BLaER1 (cell line): ENCODE measurements at regions not wholly inside any gene's neighbourhood (a gene's known extent, or its start where the extent isn't known, plus 50 kb on each side); places are given as distances from the start of the nearest gene placed in this dataset.
"Not testable (repeated sequence)": the region's sequence is repeated elsewhere in the genome, so short reads cannot be mapped to it uniquely, and the experiment has no call there.

Experiments used
- H3K27ac ChIP-seq: shearing (Covaris generic); formaldehyde crosslinking; 2 replicates; pipeline ENCODE4 v1.8.1; 2022
- H3K27me3 ChIP-seq: shearing (Covaris generic); formaldehyde crosslinking; 2 replicates; pipeline ENCODE4 v1.8.1; 2022
- H3K36me3 ChIP-seq: shearing (Covaris generic); formaldehyde crosslinking; 2 replicates; pipeline ENCODE4 v1.8.1; 2022
- H3K4me1 ChIP-seq: shearing (Covaris generic); formaldehyde crosslinking; 2 replicates; pipeline ENCODE4 v1.8.1; 2022
- H3K4me2 ChIP-seq: shearing (Covaris generic); formaldehyde crosslinking; 2 replicates; pipeline ENCODE4 v1.8.1; 2022
- H3K4me3 ChIP-seq: shearing (Covaris generic); formaldehyde crosslinking; 2 replicates; pipeline ENCODE4 v1.8.1; 2022
- H3K9ac ChIP-seq: shearing (Covaris generic); formaldehyde crosslinking; 2 replicates; pipeline ENCODE4 v1.8.1; 2022
- H3K9me3 ChIP-seq: shearing (Covaris generic); formaldehyde crosslinking; 2 replicates; pipeline ENCODE4 v1.8.1; 2022
- H4K20me1 ChIP-seq: shearing (Covaris generic); formaldehyde crosslinking; 2 replicates; pipeline ENCODE4 v1.8.1; 2022
- Cebpa-rat ChIP-seq: shearing (Covaris generic); IDR thresholded peaks from 2 replicates; pipeline ENCODE4 v1.8.1; 2022

GRCh38 chr3:177488740-177489139 is 291.5 kb upstream of the TBL1XR1 start:
- Histone ChIP-seq H3K9me3 (peaks cover 42% of the 10 kb centered on the region), H3K27me3 (no peaks in the 10 kb centered on the region), H3K4me2 (no peak overlapping the region), H3K9ac (no peak overlapping the region), H3K27ac (no peak overlapping the region), H4K20me1 (no peaks in the 10 kb centered on the region), H3K36me3 (no peaks in the 10 kb centered on the region), H3K4me3 (no peak overlapping the region), H3K4me1 (peaks cover 22% of the 10 kb centered on the region)
- no peak for TF ChIP-seq Cebpa-rat

- Histone ChIP-seq H3K27ac (0 out of 2 replicates have a peak overlapping the region, but pooled peaks have one; percentile 3), H4K20me1 (no peaks in the 10 kb centered on the region), H3K9me3 (peaks cover 29% of the 10 kb centered on the region), H3K4me2 (peak overlapping the region; percentile 71), H3K4me3 (no peak overlapping the region), H3K9ac (no peak overlapping the region), H3K27me3 (no peaks in the 10 kb centered on the region), H3K4me1 (peaks cover 22% of the 10 kb centered on the region), H3K36me3 (no peaks in the 10 kb centered on the region)
- no peak for TF ChIP-seq Cebpa-rat
Measured at GRCh38 chr3:177490626-177491025, 293.3 kb upstream of the TBL1XR1 start.

- Histone ChIP-seq H4K20me1 (no peaks in the 10 kb centered on the region), H3K27me3 (no peaks in the 10 kb centered on the region), H3K4me3 (no peak overlapping the region), H3K9me3 (peaks cover 21% of the 10 kb centered on the region), H3K36me3 (no peaks in the 10 kb centered on the region), H3K4me2 (peak overlapping the region; percentile 71), H3K27ac (peak overlapping the region; percentile 68), H3K4me1 (peaks cover 22% of the 10 kb centered on the region), H3K9ac (peak overlapping the region; percentile 17; the same call in 1 of the 2 replicates)
- no peak for TF ChIP-seq Cebpa-rat
Measured at GRCh38 chr3:177491296-177492032, 294.2 kb upstream of the TBL1XR1 start.

- Histone ChIP-seq H3K27me3 (no peaks in the 10 kb centered on the region), H3K9ac (no peak overlapping the region), H3K4me2 (0 out of 2 replicates have a peak overlapping the region, but pooled peaks have one; percentile 0), H3K9me3 (peaks cover 17% of the 10 kb centered on the region), H3K4me1 (peaks cover 22% of the 10 kb centered on the region), H3K27ac (no peak overlapping the region), H4K20me1 (no peaks in the 10 kb centered on the region), H3K36me3 (no peaks in the 10 kb centered on the region), H3K4me3 (no peak overlapping the region)
- TF ChIP-seq Cebpa-rat = no peak
Measured at GRCh38 chr3:177493091-177493490, 295.8 kb upstream of the TBL1XR1 start.

- Histone ChIP-seq H3K4me3 (no peak overlapping the region), H3K9me3 (peaks cover 17% of the 10 kb centered on the region), H4K20me1 (no peaks in the 10 kb centered on the region), H3K27ac (no peak overlapping the region), H3K27me3 (no peaks in the 10 kb centered on the region), H3K9ac (no peak overlapping the region), H3K36me3 (no peaks in the 10 kb centered on the region), H3K4me2 (no peak overlapping the region), H3K4me1 (peaks cover 22% of the 10 kb centered on the region)
- no peak for TF ChIP-seq Cebpa-rat
Measured at GRCh38 chr3:177494216-177494615, 296.9 kb upstream of the TBL1XR1 start.

GRCh38 chr3:177495566-177495965 is 298.3 kb upstream of the TBL1XR1 start:
- TF ChIP-seq Cebpa-rat = no peak
- Histone ChIP-seq H3K4me3 (no peak overlapping the region), H3K4me1 (peaks cover 19% of the 10 kb centered on the region), H3K4me2 (no peak overlapping the region), H4K20me1 (no peaks in the 10 kb centered on the region), H3K27me3 (no peaks in the 10 kb centered on the region), H3K27ac (no peak overlapping the region), H3K9me3 (peaks cover 13% of the 10 kb centered on the region), H3K36me3 (no peaks in the 10 kb centered on the region), H3K9ac (no peak overlapping the region)

- no peak overlapping the region for H3K4me3 ChIP-seq
- H3K4me2 ChIP-seq = no peak overlapping the region
- peak; percentile 36; the same call in 1 of the 2 replicates for TF ChIP-seq Cebpa-rat
Measured at GRCh38 chr3:177498037-177498857, 301.0 kb upstream of the TBL1XR1 start.

GRCh38 chr3:177499039-177499438 is 301.8 kb upstream of the TBL1XR1 start:
- H3K27ac ChIP-seq, H3K27me3 ChIP-seq, H3K9ac ChIP-seq, H3K4me2 ChIP-seq, H4K20me1 ChIP-seq, H3K4me3 ChIP-seq, H3K4me1 ChIP-seq, H3K36me3 ChIP-seq, H3K9me3 ChIP-seq: not testable (repeated sequence)

More at GRCh38 chr3:177498037-177498857, 301.0 kb upstream of the TBL1XR1 start:
- no peak overlapping the region for H3K9ac ChIP-seq
- H3K27ac ChIP-seq = no peak overlapping the region
- H3K4me1 ChIP-seq = no peaks in the 10 kb centered on the region
- peaks cover 12% of the 10 kb centered on the region for H3K9me3 ChIP-seq
- no peaks in the 10 kb centered on the region for H3K36me3 ChIP-seq
- no peaks in the 10 kb centered on the region for H3K27me3 ChIP-seq
- H4K20me1 ChIP-seq = no peaks in the 10 kb centered on the region

GRCh38 chr3:177499779-177500423 is 302.6 kb upstream of the TBL1XR1 start:
- no peak overlapping the region for H3K27ac ChIP-seq
- H3K4me3 ChIP-seq = no peak overlapping the region
- no peak for TF ChIP-seq Cebpa-rat
- no peak overlapping the region for H3K9ac ChIP-seq
- H4K20me1 ChIP-seq = no peaks in the 10 kb centered on the region
- no peak overlapping the region for H3K4me2 ChIP-seq
- H3K4me1 ChIP-seq = no peaks in the 10 kb centered on the region
- H3K27me3 ChIP-seq = no peaks in the 10 kb centered on the region
- peaks cover 6% of the 10 kb centered on the region; the same call in 1 of the 2 replicates for H3K9me3 ChIP-seq
- no peaks in the 10 kb centered on the region for H3K36me3 ChIP-seq
